GM12872 (cell line): ENCODE measurements at regions not wholly inside any gene's neighbourhood (a gene's known extent, or its start where the extent isn't known, plus 50 kb on each side); places are given as distances from the start of the nearest gene placed in this dataset.

Source experiments
- CTCF ChIP-seq: IDR thresholded peaks from 3 replicates; pipeline ENCODE4 v1.5.1; 2011; ENCODE audit warnings: low read depth, mild to moderate bottlenecking, low read length, moderate library complexity; ENCODE audit not compliant: insufficient read depth

- TF ChIP-seq CTCF = no peak
These were observed 361.0 kb upstream of the RUNX1 start for GRCh38 chr21:35410123-35410522.

- no peak for TF ChIP-seq CTCF
These were observed 359.3 kb upstream of the RUNX1 start for GRCh38 chr21:35408401-35408800.

GRCh38 chr21:35406635-35407034 lies 357.5 kb upstream of the RUNX1 start:
- TF ChIP-seq CTCF = no peak

GRCh38 chr21:35405981-35406380 lies 356.9 kb upstream of the RUNX1 start:
- TF ChIP-seq CTCF = no peak

GRCh38 chr21:35404247-35404646 lies 355.1 kb upstream of the RUNX1 start:
- TF ChIP-seq CTCF = no peak

- TF ChIP-seq CTCF = no peak
These were observed 353.0 kb upstream of the RUNX1 start for GRCh38 chr21:35402061-35402460.

GRCh38 chr21:35401476-35401875 lies 352.4 kb upstream of the RUNX1 start:
- TF ChIP-seq CTCF = no peak
